ENCODE measurements at regions not wholly inside any gene's neighbourhood (a gene's known extent, or its start where the extent isn't known, plus 50 kb on each side); places are given as distances from the start of the nearest gene placed in this dataset.

DNA sequence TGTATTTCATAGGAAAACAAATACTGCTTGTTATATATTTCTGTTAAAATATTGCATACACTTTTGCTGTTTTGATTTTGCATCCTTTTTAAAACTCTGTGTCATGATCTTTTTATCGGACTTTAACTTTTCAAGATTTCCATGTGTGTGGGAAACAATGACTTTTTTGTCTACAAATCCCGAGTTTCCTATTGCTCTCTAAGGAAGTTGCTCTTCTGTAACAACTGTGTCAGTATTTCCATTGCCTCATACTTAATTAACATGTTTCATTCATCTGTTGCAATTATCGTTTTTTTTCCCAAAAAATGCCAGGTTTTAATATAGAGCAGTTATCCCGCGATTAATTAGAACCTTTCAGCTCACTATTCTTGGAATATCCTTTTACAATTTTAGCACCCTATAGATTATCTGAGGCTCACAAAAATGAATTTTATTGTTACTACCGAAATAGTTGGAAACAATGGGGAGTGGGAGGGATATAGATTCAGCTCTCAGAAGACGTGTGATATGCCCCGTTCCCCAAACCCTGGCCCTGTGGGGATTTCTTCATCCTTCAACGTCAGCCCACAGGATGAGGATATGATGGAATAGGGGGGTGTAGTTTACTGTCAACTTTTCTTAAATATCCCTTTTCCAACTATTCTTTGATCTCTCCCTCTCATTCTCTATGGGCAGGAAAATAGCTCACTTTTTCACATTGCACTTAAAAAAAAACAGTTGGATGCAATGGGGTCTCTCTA is 297.6 kb upstream of the IGFBP3 start:
- Histone ChIP-seq H3K36me3 (no peaks in the 10 kb centered on the region), H3K4me1 (no peaks in the 10 kb centered on the region), H3K27ac (no peak overlapping the region), H3K27me3 (no peaks in the 10 kb centered on the region), H3K4me3 (no peak overlapping the region), H3K9me3 (no peaks in the 10 kb centered on the region)
- in situ Hi-C loops (cut with MboI; ENCODE audit: low sequenced_read_pairs in 4 of 4) = no loop called here
- ATAC-seq (no peak), DNase-seq (no peak)
- intact Hi-C loops (cut with DNase I; ENCODE audit: low total_unique reads) = no loop called here
- no peak for TF ChIP-seq POLR2A (IDR thresholded peaks at IDR 0.05)

DNA sequence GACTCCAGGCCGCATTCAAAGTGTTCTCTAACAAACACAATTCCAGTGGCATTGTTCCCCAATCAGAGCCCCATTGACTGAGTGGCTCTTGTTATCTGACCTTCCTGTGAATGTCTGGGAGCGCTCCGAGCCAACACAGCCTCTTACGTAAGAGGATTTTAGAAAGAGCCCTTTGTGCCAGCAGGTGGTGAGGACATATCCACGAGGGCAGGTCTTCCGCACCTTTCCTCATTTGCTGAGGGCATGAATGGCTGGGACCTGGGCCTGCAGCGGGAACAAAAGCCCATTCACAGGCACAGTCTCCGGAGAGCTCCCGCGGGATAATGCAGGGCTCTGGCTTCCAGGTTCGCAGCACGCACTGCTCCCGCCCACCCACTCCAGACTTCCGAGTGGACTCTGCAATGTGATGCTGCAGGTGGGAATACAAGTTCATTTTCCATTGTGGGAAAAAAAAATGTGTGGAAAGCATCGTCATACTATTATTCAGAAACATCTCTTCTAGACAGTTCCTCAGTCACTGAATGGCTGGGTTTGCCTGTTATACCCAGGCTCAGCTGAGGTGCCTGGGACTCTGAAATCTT is 295.0 kb upstream of the IGFBP3 start:
- in situ Hi-C loops (cut with MboI; ENCODE audit: low sequenced_read_pairs in 4 of 4) = no loop called here

GRCh38 chr7:46214526-46214925 is 293.5 kb upstream of the IGFBP3 start:
- H3K36me3 ChIP-seq = no peaks in the 10 kb centered on the region
- no peaks in the 10 kb centered on the region for H3K4me1 ChIP-seq
- TF ChIP-seq, protein P1, sequence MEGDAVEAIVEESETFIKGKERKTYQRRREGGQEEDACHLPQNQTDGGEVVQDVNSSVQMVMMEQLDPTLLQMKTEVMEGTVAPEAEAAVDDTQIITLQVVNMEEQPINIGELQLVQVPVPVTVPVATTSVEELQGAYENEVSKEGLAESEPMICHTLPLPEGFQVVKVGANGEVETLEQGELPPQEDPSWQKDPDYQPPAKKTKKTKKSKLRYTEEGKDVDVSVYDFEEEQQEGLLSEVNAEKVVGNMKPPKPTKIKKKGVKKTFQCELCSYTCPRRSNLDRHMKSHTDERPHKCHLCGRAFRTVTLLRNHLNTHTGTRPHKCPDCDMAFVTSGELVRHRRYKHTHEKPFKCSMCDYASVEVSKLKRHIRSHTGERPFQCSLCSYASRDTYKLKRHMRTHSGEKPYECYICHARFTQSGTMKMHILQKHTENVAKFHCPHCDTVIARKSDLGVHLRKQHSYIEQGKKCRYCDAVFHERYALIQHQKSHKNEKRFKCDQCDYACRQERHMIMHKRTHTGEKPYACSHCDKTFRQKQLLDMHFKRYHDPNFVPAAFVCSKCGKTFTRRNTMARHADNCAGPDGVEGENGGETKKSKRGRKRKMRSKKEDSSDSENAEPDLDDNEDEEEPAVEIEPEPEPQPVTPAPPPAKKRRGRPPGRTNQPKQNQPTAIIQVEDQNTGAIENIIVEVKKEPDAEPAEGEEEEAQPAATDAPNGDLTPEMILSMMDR (IDR thresholded peaks at IDR 0.05 in 4 of 5, conservative IDR thresholded peaks at IDR 0.05 in 1 of 5) = no peak
- no peak for TF ChIP-seq POLR2A (IDR thresholded peaks at IDR 0.05)
- H3K9me3 ChIP-seq = no peaks in the 10 kb centered on the region
- no peak overlapping the region for H3K4me3 ChIP-seq
- ATAC-seq (no peak), DNase-seq (no peak)
- in situ Hi-C loops (cut with MboI; ENCODE audit: low sequenced_read_pairs in 4 of 4) (no loop called here), intact Hi-C loops (cut with DNase I; ENCODE audit: low total_unique reads) (no loop called here)
- no peak overlapping the region for H3K27ac ChIP-seq
- H3K27me3 ChIP-seq = no peaks in the 10 kb centered on the region

More for the DNA sequence above, 295.0 kb upstream of the IGFBP3 start:
- TF ChIP-seq, protein P1 (IDR thresholded peaks at IDR 0.05 in 4 of 5, conservative IDR thresholded peaks at IDR 0.05 in 1 of 5) = no peak
- no peak for TF ChIP-seq POLR2A (IDR thresholded peaks at IDR 0.05)
- ATAC-seq (peak; percentile 36 to 39), DNase-seq (no peak)
- H3K36me3 ChIP-seq = no peaks in the 10 kb centered on the region
- H3K4me3 ChIP-seq = no peak overlapping the region
- intact Hi-C loops (cut with DNase I; ENCODE audit: low total_unique reads) = no loop called here
- H3K27me3 ChIP-seq = no peaks in the 10 kb centered on the region
- H3K4me1 ChIP-seq = no peaks in the 10 kb centered on the region
- H3K9me3 ChIP-seq = no peaks in the 10 kb centered on the region
- no peak overlapping the region for H3K27ac ChIP-seq

- no peaks in the 10 kb centered on the region for H3K27me3 ChIP-seq
- no peak overlapping the region for H3K4me3 ChIP-seq
- H3K36me3 ChIP-seq = no peaks in the 10 kb centered on the region
- no peaks in the 10 kb centered on the region for H3K4me1 ChIP-seq
- H3K9me3 ChIP-seq = no peaks in the 10 kb centered on the region
- intact Hi-C loops (cut with DNase I; ENCODE audit: low total_unique reads) = no loop called here
- in situ Hi-C loops (cut with MboI; ENCODE audit: low sequenced_read_pairs in 4 of 4) = no loop called here
- TF ChIP-seq POLR2A (IDR thresholded peaks at IDR 0.05) = no peak
- TF ChIP-seq, protein P1 (IDR thresholded peaks at IDR 0.05 in 4 of 5, conservative IDR thresholded peaks at IDR 0.05 in 1 of 5) = no peak
- no peak overlapping the region for H3K27ac ChIP-seq
- DNase-seq (no peak), ATAC-seq (no peak)
These were observed 292.1 kb upstream of the IGFBP3 start for GRCh38 chr7:46213154-46213537.

DNA sequence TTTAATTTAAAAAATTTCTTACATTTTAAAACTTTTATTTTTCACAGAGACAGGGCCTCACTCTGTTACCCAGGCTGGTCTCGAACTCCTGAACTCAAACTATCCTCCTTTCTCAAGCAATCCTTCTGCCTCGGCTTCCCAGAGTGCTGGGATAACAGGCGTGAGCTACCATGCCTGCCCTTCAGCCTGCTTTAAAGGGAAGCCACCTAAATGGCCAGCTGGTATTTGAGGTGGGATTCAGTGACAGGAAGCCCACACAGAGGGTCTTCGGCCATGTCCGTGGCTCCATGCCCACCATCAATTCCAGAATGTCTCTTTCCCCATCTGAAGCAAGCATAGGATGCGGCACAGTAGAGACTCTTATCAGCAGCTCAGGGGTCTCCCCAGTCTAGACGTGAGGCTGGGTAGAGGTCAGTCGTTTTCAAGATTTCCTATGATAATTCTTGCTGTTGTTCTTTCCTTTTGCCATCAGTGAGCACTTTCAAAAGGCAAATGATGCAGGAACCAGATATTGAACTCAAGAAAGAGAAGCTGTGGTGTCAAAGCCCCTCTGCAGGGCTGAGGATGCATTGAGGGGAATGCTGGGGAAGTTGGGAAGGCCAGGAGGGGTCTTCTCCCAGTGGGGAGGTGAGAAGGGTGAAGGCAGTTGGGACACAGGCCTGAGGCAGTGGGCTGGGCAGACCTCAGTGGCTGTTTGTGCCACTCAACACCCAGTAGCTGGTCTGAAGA is 291.5 kb upstream of the IGFBP3 start:
- TF ChIP-seq, protein P1 (IDR thresholded peaks at IDR 0.05 in 4 of 5, conservative IDR thresholded peaks at IDR 0.05 in 1 of 5) = no peak
- TF ChIP-seq POLR2A (IDR thresholded peaks at IDR 0.05) = no peak
- H3K27me3 ChIP-seq = no peaks in the 10 kb centered on the region
- no peaks in the 10 kb centered on the region for H3K4me1 ChIP-seq
- no peaks in the 10 kb centered on the region for H3K9me3 ChIP-seq
- in situ Hi-C loops (cut with MboI; ENCODE audit: low sequenced_read_pairs in 4 of 4) (no loop called here), intact Hi-C loops (cut with DNase I; ENCODE audit: low total_unique reads) (no loop called here)
- H3K36me3 ChIP-seq = no peaks in the 10 kb centered on the region
- ATAC-seq = no peak
- no peak overlapping the region for H3K27ac ChIP-seq
- H3K4me3 ChIP-seq = no peak overlapping the region
- no peak for DNase-seq
